ENCODE measurements at regions not wholly inside any gene's neighbourhood (a gene's known extent, or its start where the extent isn't known, plus 50 kb on each side); places are given as distances from the start of the nearest gene placed in this dataset.

GRCh38 chr7:21330462-21331178, 97.3 kb upstream of the SP4 start:
- TF ChIP-seq, protein P1, sequence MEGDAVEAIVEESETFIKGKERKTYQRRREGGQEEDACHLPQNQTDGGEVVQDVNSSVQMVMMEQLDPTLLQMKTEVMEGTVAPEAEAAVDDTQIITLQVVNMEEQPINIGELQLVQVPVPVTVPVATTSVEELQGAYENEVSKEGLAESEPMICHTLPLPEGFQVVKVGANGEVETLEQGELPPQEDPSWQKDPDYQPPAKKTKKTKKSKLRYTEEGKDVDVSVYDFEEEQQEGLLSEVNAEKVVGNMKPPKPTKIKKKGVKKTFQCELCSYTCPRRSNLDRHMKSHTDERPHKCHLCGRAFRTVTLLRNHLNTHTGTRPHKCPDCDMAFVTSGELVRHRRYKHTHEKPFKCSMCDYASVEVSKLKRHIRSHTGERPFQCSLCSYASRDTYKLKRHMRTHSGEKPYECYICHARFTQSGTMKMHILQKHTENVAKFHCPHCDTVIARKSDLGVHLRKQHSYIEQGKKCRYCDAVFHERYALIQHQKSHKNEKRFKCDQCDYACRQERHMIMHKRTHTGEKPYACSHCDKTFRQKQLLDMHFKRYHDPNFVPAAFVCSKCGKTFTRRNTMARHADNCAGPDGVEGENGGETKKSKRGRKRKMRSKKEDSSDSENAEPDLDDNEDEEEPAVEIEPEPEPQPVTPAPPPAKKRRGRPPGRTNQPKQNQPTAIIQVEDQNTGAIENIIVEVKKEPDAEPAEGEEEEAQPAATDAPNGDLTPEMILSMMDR (IDR thresholded peaks at IDR 0.05), result no peak
- no peak for TF ChIP-seq NR1H2 (CRISPR knock-in tag; IDR thresholded peaks at IDR 0.05)
- no peak for TF ChIP-seq USF2 (CRISPR knock-in tag; IDR thresholded peaks at IDR 0.05)
- no peak for TF ChIP-seq SMAD3 (CRISPR knock-in tag; IDR thresholded peaks at IDR 0.05; ENCODE audit: borderline replicate concordance)
- TF ChIP-seq ATF2 (CRISPR knock-in tag; IDR thresholded peaks at IDR 0.05; ENCODE audit: borderline replicate concordance, low read depth), result no peak
- TF ChIP-seq MAX (CRISPR knock-in tag; IDR thresholded peaks at IDR 0.05), result no peak
- TF ChIP-seq, protein P2, sequence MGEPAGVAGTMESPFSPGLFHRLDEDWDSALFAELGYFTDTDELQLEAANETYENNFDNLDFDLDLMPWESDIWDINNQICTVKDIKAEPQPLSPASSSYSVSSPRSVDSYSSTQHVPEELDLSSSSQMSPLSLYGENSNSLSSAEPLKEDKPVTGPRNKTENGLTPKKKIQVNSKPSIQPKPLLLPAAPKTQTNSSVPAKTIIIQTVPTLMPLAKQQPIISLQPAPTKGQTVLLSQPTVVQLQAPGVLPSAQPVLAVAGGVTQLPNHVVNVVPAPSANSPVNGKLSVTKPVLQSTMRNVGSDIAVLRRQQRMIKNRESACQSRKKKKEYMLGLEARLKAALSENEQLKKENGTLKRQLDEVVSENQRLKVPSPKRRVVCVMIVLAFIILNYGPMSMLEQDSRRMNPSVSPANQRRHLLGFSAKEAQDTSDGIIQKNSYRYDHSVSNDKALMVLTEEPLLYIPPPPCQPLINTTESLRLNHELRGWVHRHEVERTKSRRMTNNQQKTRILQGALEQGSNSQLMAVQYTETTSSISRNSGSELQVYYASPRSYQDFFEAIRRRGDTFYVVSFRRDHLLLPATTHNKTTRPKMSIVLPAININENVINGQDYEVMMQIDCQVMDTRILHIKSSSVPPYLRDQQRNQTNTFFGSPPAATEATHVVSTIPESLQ (CRISPR knock-in tag; IDR thresholded peaks at IDR 0.05), result no peak
- TF ChIP-seq, protein P3, sequence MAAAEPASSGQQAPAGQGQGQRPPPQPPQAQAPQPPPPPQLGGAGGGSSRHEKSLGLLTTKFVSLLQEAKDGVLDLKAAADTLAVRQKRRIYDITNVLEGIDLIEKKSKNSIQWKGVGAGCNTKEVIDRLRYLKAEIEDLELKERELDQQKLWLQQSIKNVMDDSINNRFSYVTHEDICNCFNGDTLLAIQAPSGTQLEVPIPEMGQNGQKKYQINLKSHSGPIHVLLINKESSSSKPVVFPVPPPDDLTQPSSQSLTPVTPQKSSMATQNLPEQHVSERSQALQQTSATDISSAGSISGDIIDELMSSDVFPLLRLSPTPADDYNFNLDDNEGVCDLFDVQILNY (CRISPR knock-in tag; IDR thresholded peaks at IDR 0.05), result no peak
- no peak for TF ChIP-seq ZBTB43 (CRISPR knock-in tag; IDR thresholded peaks at IDR 0.05)
- TF ChIP-seq KAT7 (CRISPR knock-in tag; IDR thresholded peaks at IDR 0.05; ENCODE audit: borderline replicate concordance), result no peak
- no peak for TF ChIP-seq FOXK1 (CRISPR knock-in tag; IDR thresholded peaks at IDR 0.05)
- TF ChIP-seq, protein P4, sequence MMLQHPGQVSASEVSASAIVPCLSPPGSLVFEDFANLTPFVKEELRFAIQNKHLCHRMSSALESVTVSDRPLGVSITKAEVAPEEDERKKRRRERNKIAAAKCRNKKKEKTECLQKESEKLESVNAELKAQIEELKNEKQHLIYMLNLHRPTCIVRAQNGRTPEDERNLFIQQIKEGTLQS (CRISPR knock-in tag; conservative IDR thresholded peaks at IDR 0.05), result no peak
- TF ChIP-seq ZNF281 (CRISPR knock-in tag; IDR thresholded peaks at IDR 0.05), result no peak
- TF ChIP-seq STAT6 (CRISPR knock-in tag; conservative IDR thresholded peaks at IDR 0.05; ENCODE audit: low read depth), result no peak
